ENCODE measurements at regions not wholly inside any gene's neighbourhood (a gene's known extent, or its start where the extent isn't known, plus 50 kb on each side); places are given as distances from the start of the nearest gene placed in this dataset.

DNA sequence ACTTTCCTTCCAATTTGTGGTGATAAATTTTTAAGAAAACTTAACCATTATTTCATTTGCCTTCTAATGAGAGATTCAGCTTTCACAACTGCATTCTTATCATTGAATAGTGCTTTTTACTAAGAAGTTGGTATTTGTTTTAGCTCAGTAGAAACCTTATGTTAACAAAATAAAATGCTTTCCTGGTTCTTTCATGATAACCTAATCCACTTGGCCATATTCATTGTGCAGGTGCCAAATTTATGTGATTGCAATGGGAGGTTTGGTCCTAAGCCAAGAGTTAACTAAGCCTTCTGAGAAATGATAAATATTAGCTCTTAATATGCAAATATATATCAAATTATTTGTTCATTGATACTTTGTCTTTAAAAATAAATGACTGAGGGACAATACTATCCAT, 141.1 kb upstream of the TLE4 start:
- Histone ChIP-seq H3K36me3 (ENCODE audit: control insufficient read depth, insufficient read depth, low read length) (no peaks in the 10 kb centered on the region), H4K20me1 (ENCODE audit: control insufficient read depth, extremely low read depth, insufficient read depth, low read length) (no peaks in the 10 kb centered on the region), H3K79me2 (ENCODE audit: control insufficient read depth, insufficient read depth, low read length) (no peaks in the 10 kb centered on the region), H3K9ac (ENCODE audit: insufficient read depth, low read length) (no peak overlapping the region), H3K27ac (ENCODE audit: insufficient read depth, low read length) (no peak overlapping the region), H3K4me1 (ENCODE audit: control insufficient read depth, extremely low read depth, insufficient read depth, low read length) (no peaks in the 10 kb centered on the region), H2AFZ (ENCODE audit: low read length) (no peak overlapping the region), H3K9me3 (ENCODE audit: control insufficient read depth, insufficient read depth, low read depth, low read length) (no peaks in the 10 kb centered on the region), H3K4me2 (ENCODE audit: extremely low read depth, insufficient read depth, low read length) (no peak overlapping the region), H3K27me3 (ENCODE audit: control insufficient read depth, insufficient read depth, low read length) (no peaks in the 10 kb centered on the region), H3K4me3 (replicated peaks in 1 of 4; ENCODE audit: control extremely low read depth in 1 of 4, insufficient read depth in 1 of 4, low read depth in 3 of 4, low read length in 4 of 4) (no peak overlapping the region)
- DNase-seq (ENCODE audit: low read depth in 2 of 2) = peak in 1 of 2 donors; percentile 20
- TF ChIP-seq, protein P1, sequence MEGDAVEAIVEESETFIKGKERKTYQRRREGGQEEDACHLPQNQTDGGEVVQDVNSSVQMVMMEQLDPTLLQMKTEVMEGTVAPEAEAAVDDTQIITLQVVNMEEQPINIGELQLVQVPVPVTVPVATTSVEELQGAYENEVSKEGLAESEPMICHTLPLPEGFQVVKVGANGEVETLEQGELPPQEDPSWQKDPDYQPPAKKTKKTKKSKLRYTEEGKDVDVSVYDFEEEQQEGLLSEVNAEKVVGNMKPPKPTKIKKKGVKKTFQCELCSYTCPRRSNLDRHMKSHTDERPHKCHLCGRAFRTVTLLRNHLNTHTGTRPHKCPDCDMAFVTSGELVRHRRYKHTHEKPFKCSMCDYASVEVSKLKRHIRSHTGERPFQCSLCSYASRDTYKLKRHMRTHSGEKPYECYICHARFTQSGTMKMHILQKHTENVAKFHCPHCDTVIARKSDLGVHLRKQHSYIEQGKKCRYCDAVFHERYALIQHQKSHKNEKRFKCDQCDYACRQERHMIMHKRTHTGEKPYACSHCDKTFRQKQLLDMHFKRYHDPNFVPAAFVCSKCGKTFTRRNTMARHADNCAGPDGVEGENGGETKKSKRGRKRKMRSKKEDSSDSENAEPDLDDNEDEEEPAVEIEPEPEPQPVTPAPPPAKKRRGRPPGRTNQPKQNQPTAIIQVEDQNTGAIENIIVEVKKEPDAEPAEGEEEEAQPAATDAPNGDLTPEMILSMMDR (conservative IDR thresholded peaks at IDR 0.05 in 1 of 2, IDR thresholded peaks at IDR 0.05 in 1 of 2; ENCODE audit: low read depth in 1 of 2, low read length in 2 of 2) = no peak

DNA sequence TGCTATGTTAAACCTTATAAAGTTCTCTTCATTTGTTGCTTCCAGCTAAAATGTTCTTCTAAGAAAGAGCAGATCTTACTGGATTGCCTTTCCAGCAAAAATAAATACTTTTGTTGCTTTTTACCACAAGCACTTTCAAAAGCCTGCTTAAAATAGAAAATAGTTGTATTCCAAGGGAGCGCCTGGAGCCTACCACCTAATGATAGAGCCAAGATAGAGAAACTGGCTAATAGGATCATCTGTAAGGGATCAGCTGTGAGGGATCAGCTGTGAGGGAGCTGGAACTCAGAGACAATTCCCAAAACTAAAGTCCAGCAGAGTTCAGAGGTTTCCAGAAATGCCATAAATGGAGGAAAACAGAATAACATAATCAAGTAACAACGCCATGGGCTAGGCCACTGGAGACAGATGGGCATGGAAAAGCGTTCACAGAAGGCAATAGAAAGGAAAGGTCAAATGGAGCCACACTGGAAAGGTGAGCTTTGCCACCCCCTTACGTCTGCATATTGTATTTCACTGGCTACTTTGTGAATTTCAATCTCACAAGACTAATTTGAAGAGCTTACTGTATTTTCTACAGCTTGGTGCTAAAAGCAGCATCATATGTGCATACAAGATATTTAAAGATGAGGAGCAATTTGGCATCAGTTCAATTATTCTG, 140.6 kb upstream of the TLE4 start:
- no peaks in the 10 kb centered on the region for H3K79me2 ChIP-seq (ENCODE audit: control insufficient read depth, insufficient read depth, low read length)
- H3K4me3 ChIP-seq (replicated peaks in 1 of 4; ENCODE audit: control extremely low read depth in 1 of 4, insufficient read depth in 1 of 4, low read depth in 3 of 4, low read length in 4 of 4) = no peak overlapping the region
- DNase-seq (ENCODE audit: low read depth in 2 of 2) = peak in 1 of 2 donors; percentile 21
- H3K4me2 ChIP-seq (ENCODE audit: extremely low read depth, insufficient read depth, low read length) = no peak overlapping the region
- no peaks in the 10 kb centered on the region for H3K36me3 ChIP-seq (ENCODE audit: control insufficient read depth, insufficient read depth, low read length)
- H3K9me3 ChIP-seq (ENCODE audit: control insufficient read depth, insufficient read depth, low read depth, low read length) = no peaks in the 10 kb centered on the region
- TF ChIP-seq, protein P1 (conservative IDR thresholded peaks at IDR 0.05 in 1 of 2, IDR thresholded peaks at IDR 0.05 in 1 of 2; ENCODE audit: low read depth in 1 of 2, low read length in 2 of 2) = no peak
- no peak for TF ChIP-seq EZH2 (IDR thresholded peaks at IDR 0.05; ENCODE audit: low read length, missing control alignments)
- H3K9ac ChIP-seq (ENCODE audit: insufficient read depth, low read length) = no peak overlapping the region
- H3K27me3 ChIP-seq (ENCODE audit: control insufficient read depth, insufficient read depth, low read length) = no peaks in the 10 kb centered on the region
- H3K4me1 ChIP-seq (ENCODE audit: control insufficient read depth, extremely low read depth, insufficient read depth, low read length) = no peaks in the 10 kb centered on the region
- no peak overlapping the region for H3K27ac ChIP-seq (ENCODE audit: insufficient read depth, low read length)
- no peak overlapping the region for H2AFZ ChIP-seq (ENCODE audit: low read length)
- no peaks in the 10 kb centered on the region for H4K20me1 ChIP-seq (ENCODE audit: control insufficient read depth, extremely low read depth, insufficient read depth, low read length)

DNA sequence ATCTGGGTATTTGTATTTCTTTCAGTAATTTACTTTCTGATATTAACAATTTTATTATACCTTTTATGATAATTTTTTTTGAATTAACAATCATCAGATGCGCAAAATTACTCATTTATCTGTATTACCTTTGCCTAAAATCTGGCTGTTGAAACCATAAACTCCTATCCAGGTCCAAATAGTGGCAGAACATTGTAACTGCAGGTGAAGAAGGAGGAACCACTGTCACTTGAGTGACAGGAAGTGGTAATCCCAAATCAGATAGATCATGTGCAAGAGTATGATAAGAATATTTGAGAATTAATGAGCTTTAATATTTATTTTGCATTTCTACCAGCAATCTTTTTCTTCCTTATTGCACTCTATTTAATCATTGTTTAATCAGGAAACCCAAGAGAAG, 139.3 kb upstream of the TLE4 start:
- Histone ChIP-seq H3K27ac (ENCODE audit: insufficient read depth, low read length) (no peak overlapping the region), H3K4me1 (ENCODE audit: control insufficient read depth, extremely low read depth, insufficient read depth, low read length) (no peaks in the 10 kb centered on the region), H3K4me3 (replicated peaks in 1 of 4; ENCODE audit: control extremely low read depth in 1 of 4, insufficient read depth in 1 of 4, low read depth in 3 of 4, low read length in 4 of 4) (no peak overlapping the region), H3K27me3 (ENCODE audit: control insufficient read depth, insufficient read depth, low read length) (no peaks in the 10 kb centered on the region), H3K79me2 (ENCODE audit: control insufficient read depth, insufficient read depth, low read length) (no peaks in the 10 kb centered on the region), H3K9ac (ENCODE audit: insufficient read depth, low read length) (no peak overlapping the region), H3K36me3 (ENCODE audit: control insufficient read depth, insufficient read depth, low read length) (no peaks in the 10 kb centered on the region), H2AFZ (ENCODE audit: low read length) (no peak overlapping the region), H3K4me2 (ENCODE audit: extremely low read depth, insufficient read depth, low read length) (no peak overlapping the region), H3K9me3 (ENCODE audit: control insufficient read depth, insufficient read depth, low read depth, low read length) (no peaks in the 10 kb centered on the region), H4K20me1 (ENCODE audit: control insufficient read depth, extremely low read depth, insufficient read depth, low read length) (no peaks in the 10 kb centered on the region)
- TF ChIP-seq EZH2 (IDR thresholded peaks at IDR 0.05; ENCODE audit: low read length, missing control alignments) = no peak
- TF ChIP-seq, protein P1 (conservative IDR thresholded peaks at IDR 0.05 in 1 of 2, IDR thresholded peaks at IDR 0.05 in 1 of 2; ENCODE audit: low read depth in 1 of 2, low read length in 2 of 2) = no peak
- DNase-seq (ENCODE audit: low read depth in 2 of 2) = no peak
